HG02798 (cell line): ENCODE measurements at regions not wholly inside any gene's neighbourhood (a gene's known extent, or its start where the extent isn't known, plus 50 kb on each side); places are given as distances from the start of the nearest gene placed in this dataset.
"Not testable (repeated sequence)": the region's sequence is repeated elsewhere in the genome, so short reads cannot be mapped to it uniquely, and the experiment has no call there.

Source experiments
- ATAC-seq: cut with Tn5 transposase; IDR thresholded peaks from one replicate; pipeline ENCODE4 v1.9.1; 2021; ENCODE audit warnings: mild to moderate bottlenecking; ENCODE audit not compliant: unreplicated experiment, poor library complexity

DNA sequence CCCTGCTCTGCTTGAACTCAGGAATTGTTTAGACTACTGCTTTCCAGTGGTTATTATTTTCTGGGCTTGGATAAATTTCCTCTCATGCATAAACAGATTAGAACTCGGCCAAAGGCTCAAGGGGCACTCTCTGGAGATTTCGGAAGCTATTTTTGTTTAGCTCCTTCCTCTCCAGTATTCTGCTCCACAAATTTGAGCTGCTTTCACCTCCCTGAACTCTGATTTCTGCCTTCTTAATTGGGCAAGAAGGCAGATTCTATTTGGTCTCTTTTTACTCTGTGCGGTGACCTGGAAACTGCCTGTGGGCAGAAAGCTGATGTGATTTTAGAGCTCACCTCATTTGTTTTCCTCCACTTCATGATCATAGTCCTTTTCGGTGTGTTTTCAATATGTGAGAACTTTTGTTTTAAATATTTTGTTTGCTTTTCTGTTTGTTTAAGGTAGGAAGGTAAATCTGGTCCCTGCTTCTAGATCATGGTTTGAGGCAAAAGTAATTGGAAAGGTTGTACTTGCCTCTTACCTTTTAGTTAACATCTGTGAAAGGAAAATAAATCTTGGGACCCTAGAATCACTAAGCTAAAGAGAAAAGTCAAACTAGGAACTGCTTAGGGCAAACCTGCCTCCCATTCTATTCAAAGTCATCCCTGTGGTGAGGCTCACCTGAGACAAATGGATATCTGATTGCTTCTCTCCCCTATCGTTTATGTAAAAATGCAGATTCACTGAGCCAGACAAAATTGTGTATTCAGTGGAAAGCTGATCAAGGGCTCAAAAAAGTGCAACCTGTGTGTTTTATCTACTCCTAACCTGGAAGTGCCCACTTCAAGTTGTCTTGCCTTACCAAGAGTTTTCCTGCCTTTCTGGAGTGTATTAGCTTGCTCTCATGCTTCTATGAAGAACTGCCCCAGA is 714.7 kb upstream of the PCDH20 start:
- ATAC-seq: no peak

DNA sequence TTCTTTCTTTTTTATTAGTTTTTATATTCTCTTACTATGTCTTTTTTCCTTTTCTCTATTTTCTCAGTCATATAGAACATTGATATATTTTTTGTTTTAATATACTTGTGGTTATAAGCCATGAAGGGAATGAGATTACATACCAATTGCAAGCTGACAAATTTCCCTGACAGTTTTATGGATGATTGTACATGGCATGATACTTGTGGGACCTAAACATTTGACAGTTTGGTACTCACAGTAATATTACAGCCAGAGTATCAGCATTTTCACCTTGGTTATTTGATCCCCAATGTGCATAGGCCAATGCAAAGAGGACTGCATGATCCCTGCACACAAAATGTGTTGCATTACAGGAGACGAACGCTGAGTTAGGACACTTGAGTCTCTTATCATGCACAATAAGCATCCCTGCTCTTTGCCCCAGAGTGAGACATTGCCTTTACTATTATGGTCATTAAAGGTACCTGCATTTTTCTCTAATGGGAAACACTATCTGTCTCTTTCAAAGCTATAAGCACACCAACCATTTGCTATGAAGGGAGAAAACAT is 713.4 kb upstream of the PCDH20 start:
- no peak for ATAC-seq

DNA sequence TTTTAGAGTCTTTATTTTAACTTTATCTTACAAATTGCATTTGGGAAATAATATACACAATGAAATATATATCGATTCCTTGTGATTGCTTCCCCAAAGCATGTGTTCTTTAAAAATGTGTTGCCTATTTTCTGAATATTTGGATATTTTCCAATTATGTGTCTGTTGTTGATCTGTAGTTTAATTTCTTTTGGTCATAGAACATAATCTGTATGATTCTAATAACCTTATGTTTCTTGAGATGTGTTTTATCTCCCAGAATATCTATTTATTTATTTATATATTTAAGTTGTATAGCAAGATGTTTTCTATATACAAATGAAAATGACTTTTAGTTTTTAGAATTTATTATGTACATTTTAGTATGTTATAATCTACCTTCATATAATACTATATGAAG is 710.8 kb upstream of the PCDH20 start:
- no peak for ATAC-seq

DNA sequence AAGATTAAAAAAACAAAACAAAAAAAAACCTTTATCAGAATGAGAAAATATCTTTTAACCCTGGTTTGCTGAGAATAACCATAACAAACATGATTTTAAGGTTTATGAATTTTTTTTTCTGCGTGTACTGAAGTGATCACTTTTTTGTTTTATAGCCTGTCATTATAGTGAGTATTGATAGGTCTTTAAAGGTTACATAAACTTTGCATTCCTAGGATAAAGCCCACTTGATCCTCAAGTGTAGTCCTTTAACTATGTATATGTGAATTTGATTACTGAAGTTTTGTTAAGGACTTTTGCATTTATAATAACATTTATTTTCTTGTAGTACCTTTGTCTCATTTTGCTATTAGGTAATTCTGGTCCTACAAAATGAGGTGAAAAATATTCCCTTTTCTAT is 709.8 kb upstream of the PCDH20 start:
- ATAC-seq: no peak

DNA sequence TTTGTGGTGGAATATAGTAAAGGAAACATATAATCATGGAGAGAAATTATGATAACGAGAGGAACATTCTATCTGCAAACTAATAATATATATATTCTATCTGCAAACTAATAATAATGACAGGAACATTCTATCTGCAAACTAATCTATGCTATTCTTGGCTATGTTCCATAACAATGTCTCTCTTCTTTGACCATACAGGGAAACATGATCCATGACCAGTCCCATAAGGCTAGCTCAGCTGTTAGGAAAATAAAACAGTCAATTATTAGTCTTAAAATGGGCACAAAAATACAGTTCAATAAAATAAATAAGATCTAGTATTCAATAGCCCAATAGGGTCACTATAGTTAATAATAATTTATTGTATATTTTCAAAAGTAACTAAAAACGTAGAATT is 707.8 kb upstream of the PCDH20 start:
- no peak for ATAC-seq

DNA sequence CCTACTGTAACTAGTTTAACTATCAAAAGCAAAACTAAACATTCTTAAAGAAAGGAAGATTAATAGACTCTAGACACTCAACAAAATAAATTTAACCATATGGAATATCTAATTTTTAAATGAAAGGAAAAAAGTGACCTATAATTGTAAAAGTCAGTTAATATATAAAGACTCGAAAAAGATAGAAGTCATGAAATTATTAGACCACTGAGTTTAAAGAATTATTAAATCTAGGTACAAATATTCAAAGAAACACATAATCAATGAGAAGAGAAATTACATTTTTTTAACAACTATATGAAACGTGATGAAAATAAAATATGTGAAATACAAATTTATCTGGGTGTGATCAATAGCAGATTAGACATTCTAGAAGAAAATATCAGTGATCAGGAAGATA is 706.8 kb upstream of the PCDH20 start:
- ATAC-seq: no peak

DNA sequence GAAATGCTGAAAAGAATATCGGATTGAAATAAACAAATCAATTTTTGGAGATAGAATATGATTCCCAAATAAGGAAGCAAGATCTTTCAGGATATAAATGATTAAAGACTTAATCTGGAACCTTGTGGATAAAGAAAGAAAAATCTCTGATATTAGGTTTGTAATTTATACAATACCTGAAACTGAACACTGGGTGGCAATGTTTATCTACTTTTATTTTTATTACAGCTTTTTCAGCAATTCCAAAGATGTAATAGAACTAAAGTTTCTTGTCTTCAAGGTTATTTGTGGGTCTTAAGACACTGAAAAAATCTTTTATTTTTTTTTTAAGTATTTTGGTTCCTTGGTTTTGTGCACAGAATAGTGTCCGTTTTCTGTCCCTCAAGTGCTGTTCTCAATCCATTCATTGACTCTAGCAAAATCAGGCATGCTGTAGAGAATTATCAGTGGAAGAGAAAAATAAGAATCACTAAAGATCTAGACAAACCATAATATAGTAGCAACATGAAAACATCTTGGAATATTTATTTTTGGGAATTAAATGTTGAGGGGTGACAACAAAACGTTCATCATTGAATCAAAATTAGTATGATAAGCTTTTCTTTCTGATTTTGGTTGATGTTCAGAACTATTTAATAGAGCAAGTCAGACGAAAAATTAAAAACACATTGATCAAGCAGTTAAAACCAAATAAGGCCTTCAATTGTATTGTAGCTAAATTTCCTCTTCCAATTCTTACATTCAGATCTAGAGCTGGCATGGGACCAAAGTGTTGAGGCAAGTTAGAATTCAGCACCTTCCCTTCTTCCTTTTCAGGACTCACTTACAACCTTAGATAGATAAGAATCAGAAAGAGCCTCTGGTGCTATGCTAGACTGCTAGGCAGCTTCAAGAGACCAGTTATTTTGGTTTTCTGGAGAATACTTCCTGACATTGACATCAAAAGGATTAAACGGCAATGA is 704.4 kb upstream of the PCDH20 start:
- peak; percentile 47 for ATAC-seq

DNA sequence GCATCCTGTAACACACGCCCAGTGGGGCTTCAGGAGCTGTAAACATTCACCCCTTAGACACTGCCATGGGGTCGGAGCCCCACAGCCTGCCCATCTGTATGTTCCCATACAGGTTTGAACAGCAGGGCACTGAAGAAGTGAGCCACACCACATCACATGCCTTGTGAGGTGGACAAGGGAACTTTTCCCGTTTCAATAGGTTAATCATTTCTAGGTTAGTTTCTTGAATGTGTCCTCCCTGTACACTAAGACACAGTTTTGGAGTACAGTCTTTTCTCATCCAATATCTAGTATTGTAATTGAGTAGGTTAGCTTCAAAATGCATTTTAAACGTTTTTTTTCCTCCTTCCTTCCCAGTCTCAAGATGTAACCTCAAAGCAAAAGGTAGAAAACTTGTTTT is 700.2 kb upstream of the PCDH20 start:
- no peak for ATAC-seq

DNA sequence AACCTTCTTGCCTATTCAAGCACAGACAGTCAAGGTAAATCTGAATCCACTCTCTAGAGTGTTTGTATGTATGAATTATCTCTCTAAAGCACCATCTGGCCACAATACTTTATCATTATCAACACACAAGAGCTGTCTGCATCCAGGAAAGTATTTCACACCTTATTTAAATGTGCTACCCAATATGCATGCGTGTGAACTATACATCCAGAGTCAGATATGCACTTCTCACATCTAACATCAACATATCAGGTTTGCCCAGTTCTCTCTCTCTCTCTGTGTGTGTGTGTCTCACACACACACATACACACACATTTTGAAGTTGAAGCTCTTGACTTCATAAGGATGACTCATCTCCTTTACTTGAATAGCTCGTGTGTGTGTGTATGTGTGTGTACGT is 697.5 kb upstream of the PCDH20 start:
- no peak for ATAC-seq

DNA sequence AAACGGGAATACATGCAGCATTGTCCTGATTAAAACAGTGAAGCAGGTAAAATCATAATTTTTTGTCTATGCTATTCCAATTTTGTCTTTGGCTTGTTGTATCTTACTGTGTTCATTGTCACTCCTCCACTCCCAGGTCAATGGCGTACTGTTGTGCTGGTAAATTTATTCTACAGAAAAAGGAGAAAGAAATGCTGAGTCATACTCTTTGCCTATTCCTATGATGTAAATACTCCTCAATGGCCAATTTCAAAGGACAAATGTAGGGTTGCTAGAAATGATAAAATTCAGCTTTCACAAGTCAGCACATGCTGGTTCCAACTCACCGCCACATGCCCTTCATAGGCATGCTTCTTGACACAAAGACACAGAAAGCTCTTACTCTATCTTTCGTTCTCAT is 694.4 kb upstream of the PCDH20 start:
- ATAC-seq: no peak

DNA sequence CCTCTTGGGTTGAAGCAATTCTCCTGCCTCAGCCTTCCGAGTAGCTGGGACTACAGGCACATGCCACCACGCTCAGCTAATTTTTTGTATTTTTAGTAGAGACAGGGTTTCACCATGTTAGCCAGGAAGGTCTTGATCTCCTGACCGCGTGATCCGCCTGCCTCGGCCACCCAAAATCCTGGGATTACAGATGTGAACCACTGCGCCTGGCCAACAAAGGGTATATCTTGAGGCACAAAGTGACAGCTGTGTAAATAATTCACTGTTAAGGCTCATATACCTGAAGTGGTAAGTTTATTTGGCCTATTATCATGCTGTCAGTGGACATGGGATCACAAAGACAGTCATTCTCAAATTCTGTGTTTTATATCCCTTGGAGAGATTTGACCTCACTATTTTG is 688.5 kb upstream of the PCDH20 start:
- ATAC-seq: not testable (repeated sequence)

DNA sequence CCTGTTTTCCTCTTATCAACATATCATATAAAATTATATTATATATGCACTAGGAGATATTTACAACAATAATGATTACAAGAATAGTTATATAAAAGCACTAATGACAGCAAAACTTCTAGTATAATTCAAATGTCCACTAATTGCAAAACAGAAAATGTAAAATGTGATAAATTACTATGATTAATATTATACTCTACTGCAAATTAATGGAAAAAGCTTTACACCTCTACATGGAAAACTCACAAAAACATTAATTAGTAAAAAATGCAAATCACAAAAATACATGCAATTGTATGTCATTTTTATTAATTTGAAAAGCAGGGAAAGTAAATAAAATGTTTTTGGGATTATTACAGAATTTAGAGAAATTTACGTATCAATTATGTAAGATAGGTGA is 681.0 kb upstream of the PCDH20 start:
- no peak for ATAC-seq

DNA sequence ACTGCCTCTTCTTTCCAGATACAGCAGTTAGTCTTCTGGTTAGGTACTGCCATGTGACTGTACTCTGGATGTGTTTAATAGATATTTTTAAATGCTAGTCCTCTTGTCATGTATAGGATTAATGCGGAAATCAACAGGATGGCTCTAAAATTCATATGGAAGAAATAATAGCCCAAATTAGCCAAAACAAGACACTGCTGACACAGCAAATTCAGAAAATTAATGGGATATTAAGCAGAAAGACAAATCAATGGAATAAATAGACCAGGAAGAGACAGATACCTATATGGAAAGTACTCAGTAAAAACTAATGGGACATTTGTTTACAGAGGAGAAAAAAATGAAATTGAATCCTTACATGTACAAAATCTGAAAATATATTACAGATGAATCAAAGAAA is 679.3 kb upstream of the PCDH20 start:
- no peak for ATAC-seq

DNA sequence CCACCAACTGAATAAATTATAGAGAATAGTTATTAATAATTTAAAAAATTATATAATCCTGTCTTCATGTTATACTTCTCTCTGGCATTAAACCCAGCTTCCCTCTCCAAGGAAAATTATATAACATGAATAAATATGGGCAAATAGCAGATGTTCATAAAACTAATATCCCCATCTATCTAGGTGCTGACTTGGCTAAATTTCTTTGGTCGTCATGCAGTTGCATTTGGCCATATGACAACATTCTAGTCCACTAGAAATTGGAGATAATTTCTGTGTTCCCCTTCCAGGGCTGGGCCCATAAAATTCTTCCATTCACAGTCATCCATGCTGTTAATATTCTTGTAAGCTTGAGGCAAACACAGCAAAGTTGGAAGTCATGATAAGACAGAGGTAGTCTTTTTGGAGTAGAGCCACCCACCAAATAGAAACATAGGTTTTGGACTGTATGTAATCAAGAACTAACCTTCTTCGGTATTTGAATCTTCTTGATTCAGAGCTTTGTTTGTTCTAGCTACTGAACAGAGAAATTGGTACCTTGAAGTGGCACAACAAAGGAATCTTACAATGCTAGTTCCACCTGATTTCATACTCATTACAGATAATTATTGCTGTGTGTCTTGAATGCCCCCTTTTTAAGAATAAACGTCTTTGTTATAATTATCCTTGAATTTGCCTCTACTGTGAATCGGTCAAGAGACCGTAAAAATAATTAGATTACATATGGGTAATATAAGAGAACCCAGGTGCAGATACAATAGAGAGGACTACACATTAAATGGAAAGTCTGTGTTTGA is 678.5 kb upstream of the PCDH20 start:
- no peak for ATAC-seq

DNA sequence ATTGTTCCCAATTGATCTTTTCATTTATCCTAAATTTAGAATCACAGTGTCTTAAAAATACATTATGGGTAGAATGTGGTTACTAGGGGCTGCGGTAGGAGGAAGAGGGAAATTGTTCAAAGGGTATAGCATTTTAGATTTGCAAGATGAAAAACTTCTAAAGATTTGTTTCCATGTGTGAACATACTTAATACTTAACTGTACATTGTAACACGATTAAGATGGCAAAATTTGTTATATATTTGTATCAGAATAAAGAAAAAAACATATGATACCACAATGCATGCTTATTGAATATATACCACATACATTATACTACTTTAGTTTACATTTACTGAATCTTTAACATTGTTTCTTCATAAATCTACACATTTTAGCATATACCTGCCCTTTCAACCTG is 677.3 kb upstream of the PCDH20 start:
- ATAC-seq: no peak

DNA sequence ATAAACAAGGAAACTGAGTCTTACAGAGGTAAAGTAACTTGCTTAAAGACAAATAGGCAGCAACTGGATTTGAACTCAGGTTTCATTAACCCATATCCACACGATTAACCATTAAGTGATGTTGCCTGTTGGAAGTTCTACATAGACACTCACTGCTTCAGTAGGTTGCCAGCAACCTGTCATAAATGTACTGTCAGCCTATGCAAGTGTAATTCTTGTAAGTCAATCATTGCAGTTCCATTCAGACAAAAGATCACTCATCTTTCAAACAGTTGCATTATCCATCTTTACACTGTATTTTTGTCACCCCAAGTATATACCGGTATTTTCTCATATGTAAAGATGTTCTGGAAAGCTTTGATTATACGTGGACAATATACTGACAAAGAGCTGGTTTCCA is 676.9 kb upstream of the PCDH20 start:
- ATAC-seq: no peak

DNA sequence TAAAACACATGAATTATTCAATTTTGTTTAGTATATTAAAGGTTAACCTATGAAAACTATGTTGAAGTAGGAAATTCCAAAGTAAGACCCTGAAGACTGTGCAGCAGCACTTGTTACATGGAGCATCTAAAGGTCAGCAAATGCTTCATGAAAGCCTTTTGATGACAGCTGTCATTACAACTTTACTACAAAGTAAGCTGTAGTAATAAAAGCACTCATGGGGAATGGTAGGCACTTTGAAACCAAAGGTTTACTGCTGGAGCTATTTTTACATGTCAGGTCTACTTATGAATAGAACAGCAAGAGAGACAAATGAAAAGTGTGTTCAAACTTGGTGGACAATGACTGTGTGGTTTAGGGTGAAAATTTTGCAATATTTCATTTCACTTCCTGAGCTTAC is 672.5 kb upstream of the PCDH20 start:
- no peak for ATAC-seq

DNA sequence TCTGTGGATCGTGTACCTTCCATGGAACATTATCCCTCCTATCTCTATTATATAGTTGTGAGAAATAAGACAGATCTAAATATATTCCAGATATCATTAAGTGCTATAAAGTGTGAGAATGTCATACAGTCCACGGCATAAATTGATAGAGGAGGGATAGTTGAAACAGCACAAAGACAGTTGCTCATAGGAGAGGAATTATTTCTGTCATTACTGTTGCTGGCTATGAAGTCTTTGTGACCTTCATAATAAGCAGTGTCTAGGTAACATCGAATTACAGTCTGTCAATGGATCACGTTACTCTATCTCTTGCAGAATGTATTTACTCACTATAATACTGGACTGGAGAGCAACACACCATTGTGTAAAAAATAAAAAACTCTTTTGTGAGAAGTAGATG is 671.5 kb upstream of the PCDH20 start:
- no peak for ATAC-seq

DNA sequence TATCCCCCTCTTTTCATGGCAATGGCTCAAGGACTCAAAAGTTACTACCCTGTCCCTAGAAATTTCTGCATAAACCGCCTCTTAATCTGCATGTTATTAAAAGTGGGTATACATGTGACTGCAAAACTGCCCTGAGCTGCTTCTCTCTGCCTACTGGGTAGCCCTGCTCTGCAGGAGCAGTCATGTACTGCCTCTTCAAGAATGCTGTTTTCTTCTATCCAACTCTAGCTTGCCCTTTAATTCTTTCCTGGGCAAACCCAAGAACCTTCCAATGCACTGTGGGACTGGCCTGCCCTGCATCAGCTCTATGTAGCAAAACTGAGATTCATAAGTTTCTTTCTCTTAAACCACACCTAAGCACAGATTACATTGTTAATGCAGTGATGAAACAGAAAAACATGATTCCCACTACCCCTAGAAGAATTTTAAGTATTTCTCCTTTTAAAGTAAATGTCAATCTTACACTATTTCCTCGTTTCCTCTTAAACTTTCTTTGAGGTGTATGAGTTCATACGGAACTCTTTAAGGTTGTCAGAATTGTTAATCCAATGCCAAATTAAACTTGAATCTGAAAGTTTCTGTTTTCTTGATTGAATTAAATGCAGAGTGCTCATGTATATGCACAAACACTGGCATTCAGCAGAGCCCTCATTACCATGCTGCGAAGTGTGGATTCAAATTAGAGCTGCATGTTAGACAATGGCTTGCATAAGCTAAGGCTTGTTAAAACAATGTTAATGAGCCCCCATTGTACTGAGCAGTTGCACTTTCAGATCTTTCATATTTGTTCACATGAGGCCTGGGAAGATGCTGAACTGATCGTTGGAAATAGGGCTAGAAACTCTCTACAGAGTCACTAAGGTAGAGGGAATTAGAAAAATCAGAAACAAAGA is 669.9 kb upstream of the PCDH20 start:
- no peak for ATAC-seq
